ENCODE measurements at regions not wholly inside any gene's neighbourhood (a gene's known extent, or its start where the extent isn't known, plus 50 kb on each side); places are given as distances from the start of the nearest gene placed in this dataset.
A peak's percentile ranks its signal among the peaks of the same experiment; 100 is the strongest.

DNA sequence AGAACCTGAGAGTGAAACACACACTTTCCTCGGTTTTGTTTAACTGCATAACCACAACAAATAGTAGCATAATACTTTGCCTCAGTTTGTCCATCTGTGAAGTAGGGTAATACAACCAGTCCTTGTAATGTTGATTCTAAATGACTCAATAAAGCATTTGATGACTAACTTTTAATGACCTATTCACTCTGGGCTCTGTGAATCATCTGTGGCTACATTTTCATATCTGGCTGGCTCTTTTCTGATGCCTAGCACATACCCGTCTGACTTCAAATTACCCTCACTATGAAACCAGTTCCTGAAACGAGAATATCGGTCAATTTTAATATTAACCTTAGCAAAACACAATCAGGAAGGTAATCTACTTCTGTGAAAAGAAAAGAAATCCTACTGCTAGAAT, 151.0 kb downstream of the SH2D1A start:
- Mint-ChIP-seq H3K9me3 (no peaks in the 10 kb centered on the region), H3K4me1 (ENCODE audit: low read depth in 2 of 2) (no peaks in the 10 kb centered on the region), H3K27ac (no peak overlapping the region), H3K4me3 (no peak overlapping the region), H3K27me3 (no peaks in the 10 kb centered on the region), H3K36me3 (no peaks in the 10 kb centered on the region)
- peak in 1 of 2 donors; percentile 60 for ATAC-seq
- DNase-seq (ENCODE audit: low spot score) = no peak

DNA sequence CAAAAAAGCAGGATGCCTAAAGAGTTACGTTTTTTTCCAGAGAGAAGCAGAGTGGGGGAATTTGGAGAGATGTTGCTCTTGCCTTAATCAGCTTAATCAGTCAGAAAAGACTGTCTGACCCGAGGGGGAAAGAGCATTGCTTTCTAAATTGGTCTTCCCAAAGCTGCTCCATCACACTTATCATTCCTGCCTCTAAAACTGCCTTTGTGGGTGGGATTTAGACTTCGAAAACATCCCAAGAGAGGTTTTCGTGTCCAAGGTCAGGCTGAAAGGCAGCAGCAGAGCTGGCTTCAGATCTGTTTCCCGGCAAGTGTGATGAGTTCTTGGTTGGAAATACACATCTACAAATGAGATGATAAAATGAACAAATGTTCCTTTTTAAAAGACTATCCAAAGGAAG, 155.2 kb downstream of the SH2D1A start:
- Mint-ChIP-seq H3K27me3 (no peaks in the 10 kb centered on the region), H3K4me1 (ENCODE audit: low read depth in 2 of 2) (no peaks in the 10 kb centered on the region), H3K9me3 (no peaks in the 10 kb centered on the region), H3K27ac (no peak overlapping the region), H3K36me3 (no peaks in the 10 kb centered on the region), H3K4me3 (peak overlapping the region; percentile 12)
- no peak for DNase-seq (ENCODE audit: low spot score)
- ATAC-seq = no peak

GRCh38 chrX:124502166-124502565, 155.8 kb downstream of the SH2D1A start:
- no peak overlapping the region for H3K27ac Mint-ChIP-seq
- no peaks in the 10 kb centered on the region for H3K27me3 Mint-ChIP-seq
- no peaks in the 10 kb centered on the region for H3K9me3 Mint-ChIP-seq
- no peaks in the 10 kb centered on the region for H3K36me3 Mint-ChIP-seq
- ATAC-seq (no peak), DNase-seq (ENCODE audit: low spot score) (no peak)
- no peak overlapping the region for H3K4me3 Mint-ChIP-seq
- H3K4me1 Mint-ChIP-seq (ENCODE audit: low read depth in 2 of 2) = no peaks in the 10 kb centered on the region

DNA sequence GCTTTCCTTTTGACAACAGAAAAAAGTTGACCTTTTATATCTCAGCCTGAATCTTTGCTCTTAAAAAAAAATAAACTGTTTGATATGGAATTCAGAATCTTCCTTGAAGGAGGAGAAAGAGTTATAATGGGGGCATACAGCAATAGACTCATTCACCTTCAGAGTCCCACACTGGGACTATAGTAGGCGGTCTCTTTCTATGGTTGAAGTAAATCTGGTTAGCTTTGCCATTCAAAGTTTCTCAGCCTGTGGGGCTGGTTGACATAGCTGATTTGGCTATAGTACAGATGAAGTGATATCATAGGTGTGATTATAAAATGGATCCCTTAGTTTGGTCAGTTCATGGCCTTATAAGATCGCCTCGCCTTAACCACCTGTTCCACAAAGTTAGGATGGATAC, 156.2 kb downstream of the SH2D1A start:
- ATAC-seq (no peak), DNase-seq (ENCODE audit: low spot score) (no peak)
- no peaks in the 10 kb centered on the region for H3K4me1 Mint-ChIP-seq (ENCODE audit: low read depth in 2 of 2)
- no peak overlapping the region for H3K27ac Mint-ChIP-seq
- H3K4me3 Mint-ChIP-seq = no peak overlapping the region
- no peaks in the 10 kb centered on the region for H3K27me3 Mint-ChIP-seq
- H3K9me3 Mint-ChIP-seq = no peaks in the 10 kb centered on the region
- H3K36me3 Mint-ChIP-seq = no peaks in the 10 kb centered on the region

GRCh38 chrX:124504111-124504983, 158.0 kb downstream of the SH2D1A start:
- H3K9me3 Mint-ChIP-seq = no peaks in the 10 kb centered on the region
- no peaks in the 10 kb centered on the region for H3K36me3 Mint-ChIP-seq
- no peak overlapping the region for H3K27ac Mint-ChIP-seq
- DNase-seq (ENCODE audit: low spot score) (no peak), ATAC-seq (no peak)
- H3K27me3 Mint-ChIP-seq = no peaks in the 10 kb centered on the region
- H3K4me1 Mint-ChIP-seq (ENCODE audit: low read depth in 2 of 2) = no peaks in the 10 kb centered on the region
- no peak overlapping the region for H3K4me3 Mint-ChIP-seq

DNA sequence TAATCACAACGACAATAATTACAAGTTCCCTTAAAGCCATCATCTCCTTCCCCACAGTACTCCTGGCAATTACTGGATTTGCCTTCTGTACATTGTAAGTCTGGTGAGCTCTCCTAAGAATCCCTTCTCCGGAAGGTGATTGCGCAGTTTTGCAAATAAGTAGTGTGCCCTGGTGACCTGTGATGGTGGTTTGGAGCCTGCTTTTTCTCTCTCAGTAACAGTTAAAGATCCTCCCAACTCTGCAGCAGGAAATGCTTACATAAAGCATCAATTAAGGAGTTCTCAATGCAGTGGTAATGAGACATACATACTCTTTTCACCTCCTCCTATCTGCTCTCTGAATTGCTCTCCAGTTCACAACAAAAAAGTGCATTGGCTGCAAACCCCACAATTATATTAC, 159.7 kb downstream of the SH2D1A start:
- ATAC-seq = no peak
- Mint-ChIP-seq H3K9me3 (no peaks in the 10 kb centered on the region), H3K27ac (no peak overlapping the region), H3K4me3 (no peak overlapping the region), H3K36me3 (no peaks in the 10 kb centered on the region), H3K4me1 (ENCODE audit: low read depth in 2 of 2) (no peaks in the 10 kb centered on the region), H3K27me3 (no peaks in the 10 kb centered on the region)
- no peak for DNase-seq (ENCODE audit: low spot score)

DNA sequence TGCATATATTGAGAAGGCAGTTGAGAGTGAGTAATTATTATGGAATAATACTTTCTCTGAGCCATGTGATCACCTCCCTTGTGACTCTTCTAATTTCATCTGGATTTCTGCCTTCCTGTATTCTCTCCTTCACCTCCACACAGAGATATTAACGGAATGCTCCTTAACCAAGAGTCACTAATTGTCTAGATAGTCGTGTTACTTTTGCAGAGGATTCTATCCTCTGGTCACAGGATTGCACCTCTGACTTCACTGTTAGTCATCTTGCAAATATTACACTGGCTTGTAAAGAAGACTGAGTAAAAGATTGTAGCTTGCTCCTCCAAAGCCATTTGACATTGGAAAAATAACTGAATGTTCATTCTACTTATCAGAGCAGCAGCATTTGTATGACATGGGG, 160.9 kb downstream of the SH2D1A start:
- no peaks in the 10 kb centered on the region for H3K4me1 Mint-ChIP-seq (ENCODE audit: low read depth in 2 of 2)
- H3K27me3 Mint-ChIP-seq = no peaks in the 10 kb centered on the region
- H3K27ac Mint-ChIP-seq = no peak overlapping the region
- no peaks in the 10 kb centered on the region for H3K36me3 Mint-ChIP-seq
- no peaks in the 10 kb centered on the region for H3K9me3 Mint-ChIP-seq
- DNase-seq (ENCODE audit: low spot score) = no peak
- H3K4me3 Mint-ChIP-seq = no peak overlapping the region
- no peak for ATAC-seq

DNA sequence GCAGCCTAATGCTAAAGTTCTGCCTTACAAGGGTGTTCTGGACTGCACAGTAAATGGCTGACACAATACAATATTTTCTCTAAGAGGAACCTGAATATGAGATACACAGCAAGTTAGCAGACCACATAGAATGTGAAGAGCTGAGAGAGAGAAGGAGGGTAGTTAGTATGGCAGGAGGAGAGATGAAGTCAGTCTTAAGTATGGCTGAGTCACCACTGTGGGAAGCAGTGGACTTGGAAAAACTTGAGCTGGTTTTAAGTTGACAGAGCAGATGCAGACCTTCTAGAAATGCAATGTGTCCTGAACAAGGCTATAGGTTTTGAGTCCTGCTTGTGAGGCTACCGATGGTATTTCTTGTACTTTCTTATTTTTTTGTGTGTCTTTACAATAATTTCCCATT, 172.5 kb downstream of the SH2D1A start:
- Mint-ChIP-seq H3K4me1 (ENCODE audit: low read depth in 2 of 2) (no peaks in the 10 kb centered on the region), H3K27ac (no peak overlapping the region), H3K36me3 (peaks cover 17% of the 10 kb centered on the region), H3K4me3 (no peak overlapping the region), H3K27me3 (no peaks in the 10 kb centered on the region), H3K9me3 (no peaks in the 10 kb centered on the region)
- ATAC-seq (no peak), DNase-seq (ENCODE audit: low spot score) (no peak)

GRCh38 chrX:124524852-124525251, 178.5 kb downstream of the SH2D1A start:
- Mint-ChIP-seq H3K36me3 (no peaks in the 10 kb centered on the region), H3K4me1 (ENCODE audit: low read depth in 2 of 2) (no peaks in the 10 kb centered on the region), H3K4me3 (no peak overlapping the region), H3K9me3 (no peaks in the 10 kb centered on the region), H3K27me3 (no peaks in the 10 kb centered on the region), H3K27ac (no peak overlapping the region)
- no peak for DNase-seq (ENCODE audit: low spot score)
- ATAC-seq = no peak

DNA sequence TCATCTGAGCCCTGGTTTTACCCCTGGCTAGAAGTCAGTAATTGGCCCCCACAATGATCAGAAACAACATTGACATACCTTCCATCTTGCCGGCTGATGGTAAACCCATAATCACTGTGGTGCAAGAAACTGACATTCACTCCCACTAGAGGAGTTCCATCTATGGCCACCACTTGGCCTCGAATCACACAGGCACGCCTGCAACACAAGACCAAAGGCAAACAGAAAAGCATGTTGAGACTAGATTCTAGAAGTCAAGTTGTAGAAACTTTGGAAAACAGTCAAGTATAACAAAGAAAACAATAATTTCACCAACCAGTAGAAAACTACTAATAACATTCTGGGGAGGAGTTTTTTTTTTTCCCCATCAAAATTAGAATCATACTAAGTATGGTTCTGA, 183.4 kb downstream of the SH2D1A start:
- H3K27ac Mint-ChIP-seq = no peak overlapping the region
- H3K27me3 Mint-ChIP-seq = peaks cover 0 to 4% of the 10 kb centered on the region in 2 donors
- no peak for ATAC-seq

GRCh38 chrX:124530803-124531202, 184.4 kb downstream of the SH2D1A start:
- Mint-ChIP-seq H3K4me1 (ENCODE audit: low read depth in 2 of 2) (peaks cover 0 to 4% of the 10 kb centered on the region in 2 donors), H3K4me3 (no peak overlapping the region), H3K36me3 (no peaks in the 10 kb centered on the region), H3K27me3 (peaks cover 0 to 4% of the 10 kb centered on the region in 2 donors), H3K27ac (no peak overlapping the region), H3K9me3 (no peaks in the 10 kb centered on the region)
- no peak for DNase-seq (ENCODE audit: low spot score)
- ATAC-seq = no peak

More for the DNA sequence above, 183.4 kb downstream of the SH2D1A start:
- Mint-ChIP-seq H3K36me3 (no peaks in the 10 kb centered on the region), H3K4me3 (no peak overlapping the region), H3K9me3 (no peaks in the 10 kb centered on the region), H3K4me1 (ENCODE audit: low read depth in 2 of 2) (peaks cover 0 to 4% of the 10 kb centered on the region in 2 donors)
- DNase-seq (ENCODE audit: low spot score) = no peak

GRCh38 chrX:124534536-124534935, 188.2 kb downstream of the SH2D1A start:
- H3K4me3 Mint-ChIP-seq = no peak overlapping the region
- DNase-seq (ENCODE audit: low spot score) (no peak), ATAC-seq (no peak)
- peaks cover 0 to 7% of the 10 kb centered on the region in 2 donors for H3K27me3 Mint-ChIP-seq
- H3K27ac Mint-ChIP-seq = no peak overlapping the region
- no peaks in the 10 kb centered on the region for H3K36me3 Mint-ChIP-seq
- H3K9me3 Mint-ChIP-seq = no peaks in the 10 kb centered on the region
- peaks cover 0 to 4% of the 10 kb centered on the region in 2 donors for H3K4me1 Mint-ChIP-seq (ENCODE audit: low read depth in 2 of 2)

DNA sequence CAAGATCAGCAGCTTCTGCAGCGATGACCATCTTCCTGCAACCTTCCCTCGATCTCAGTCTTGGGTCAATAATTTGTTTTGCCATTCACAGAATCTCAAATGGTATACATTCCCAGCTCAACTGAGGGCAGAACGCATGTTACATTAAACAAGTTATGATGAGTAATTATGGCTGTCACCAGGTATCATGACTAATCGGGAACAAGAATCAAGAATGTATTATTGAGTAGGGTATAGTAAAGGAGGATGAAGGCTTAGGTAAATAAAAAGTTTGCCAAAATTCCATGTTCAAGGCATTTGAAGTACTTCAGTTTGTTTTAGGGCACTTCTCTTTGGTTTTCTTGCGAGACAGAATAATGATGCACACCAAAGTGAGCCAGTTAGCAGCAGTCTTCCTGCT, 194.1 kb downstream of the SH2D1A start:
- Mint-ChIP-seq H3K4me1 (ENCODE audit: low read depth in 2 of 2) (no peaks in the 10 kb centered on the region), H3K27me3 (peaks cover 0 to 4% of the 10 kb centered on the region in 2 donors), H3K27ac (no peak overlapping the region), H3K4me3 (no peak overlapping the region), H3K9me3 (no peaks in the 10 kb centered on the region), H3K36me3 (no peaks in the 10 kb centered on the region)
- DNase-seq (ENCODE audit: low spot score) = no peak
- ATAC-seq = no peak

DNA sequence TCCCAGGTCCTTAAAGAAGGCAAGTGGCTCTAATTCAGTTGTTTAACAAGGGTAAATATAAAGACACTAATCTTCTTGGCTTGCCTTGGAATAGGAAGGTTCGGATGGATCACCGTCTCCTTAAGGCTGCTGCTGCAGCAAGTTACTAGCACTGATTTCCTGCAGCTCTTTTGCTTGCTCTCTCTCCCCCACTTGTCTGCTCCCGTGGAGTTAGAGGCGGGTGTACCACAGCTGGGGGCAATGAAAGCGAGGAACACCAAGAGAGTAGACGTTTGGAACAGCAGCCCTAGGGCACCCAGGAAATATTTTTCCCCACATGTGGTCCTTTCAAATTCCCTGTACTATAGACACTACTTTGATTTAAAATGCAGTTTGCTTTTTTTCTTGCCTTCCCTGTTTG, 202.2 kb downstream of the SH2D1A start:
- Mint-ChIP-seq H3K4me1 (ENCODE audit: low read depth in 2 of 2) (no peaks in the 10 kb centered on the region), H3K36me3 (no peaks in the 10 kb centered on the region), H3K27ac (no peak overlapping the region), H3K9me3 (no peaks in the 10 kb centered on the region), H3K4me3 (no peak overlapping the region), H3K27me3 (no peaks in the 10 kb centered on the region)
- DNase-seq (ENCODE audit: low spot score) (no peak), ATAC-seq (no peak)
